HUES48 (cell line): ENCODE measurements at regions not wholly inside any gene's neighbourhood (a gene's known extent, or its start where the extent isn't known, plus 50 kb on each side); places are given as distances from the start of the nearest gene placed in this dataset.
"Not testable (repeated sequence)": the region's sequence is repeated elsewhere in the genome, so short reads cannot be mapped to it uniquely, and the experiment has no call there.

ENCODE experiments used
- H3K27ac ChIP-seq: one replicate; pipeline ENCODE4 v1.7.0; 2013; ENCODE audit warnings: low read depth, low read length, inconsistent platforms
- H3K27me3 ChIP-seq: 2 replicates; pipeline ENCODE4 v1.6.1; 2013; ENCODE audit warnings: mild to moderate bottlenecking, low read length; ENCODE audit not compliant: control insufficient read depth, insufficient read depth
- H3K36me3 ChIP-seq: 2 replicates; pipeline ENCODE4 v1.6.1; 2013; ENCODE audit warnings: low read length; ENCODE audit not compliant: control insufficient read depth, insufficient read depth
- H3K4me1 ChIP-seq: 2 replicates; pipeline ENCODE4 v1.6.1; 2013; ENCODE audit warnings: mild to moderate bottlenecking, low read length; ENCODE audit not compliant: control insufficient read depth, insufficient read depth
- H3K4me3 ChIP-seq: 2 replicates; pipeline ENCODE4 v1.5.1; 2013; ENCODE audit warnings: mild to moderate bottlenecking, low read depth, low read length
- H3K9ac ChIP-seq: 2 replicates; pipeline ENCODE4 v1.6.1; 2013; ENCODE audit warnings: mild to moderate bottlenecking, low read depth, low read length, moderate library complexity
- H3K9me3 ChIP-seq: 2 replicates; pipeline ENCODE4 v1.6.1; 2013; ENCODE audit warnings: low read length; ENCODE audit not compliant: control insufficient read depth, insufficient read depth

DNA sequence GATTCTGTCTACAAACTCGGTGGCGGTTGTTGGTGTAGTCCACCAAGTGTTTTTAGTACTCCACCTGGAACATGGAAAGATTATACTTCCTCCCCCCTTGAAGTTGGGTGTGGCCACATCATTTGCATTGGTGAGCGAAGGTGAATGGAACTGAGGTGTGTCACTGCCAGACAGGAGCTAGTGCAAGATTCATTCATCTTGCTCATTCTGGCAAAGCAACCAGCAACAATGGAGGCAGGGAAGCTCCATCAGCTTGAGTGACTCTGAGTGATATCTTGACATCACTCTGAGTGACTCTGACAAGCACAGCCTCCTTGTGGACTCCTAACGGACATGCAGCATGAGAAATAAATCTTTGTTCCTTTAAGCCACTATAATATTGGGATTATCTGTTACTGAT, 54.7 kb upstream of the SLC1A4 start:
- Histone ChIP-seq H3K9ac (no peak overlapping the region), H3K4me1 (peaks cover 6% of the 10 kb centered on the region; the same call in 1 of the 2 replicates), H3K4me3 (no peak overlapping the region), H3K27ac (no peak overlapping the region), H3K36me3 (no peaks in the 10 kb centered on the region), H3K27me3 (no peaks in the 10 kb centered on the region), H3K9me3 (0 out of 2 replicates have a peak, but pooled peaks cover 3% of the 10 kb centered on the region)

GRCh38 chr2:64936809-64937208, 52.4 kb upstream of the SLC1A4 start:
- no peak overlapping the region for H3K4me3 ChIP-seq
- peaks cover 6% of the 10 kb centered on the region; the same call in 1 of the 2 replicates for H3K4me1 ChIP-seq
- H3K9me3 ChIP-seq: 0 out of 2 replicates have a peak, but pooled peaks cover 3% of the 10 kb centered on the region
- H3K36me3 ChIP-seq: no peaks in the 10 kb centered on the region
- H3K27me3 ChIP-seq: no peaks in the 10 kb centered on the region
- no peak overlapping the region for H3K27ac ChIP-seq
- no peak overlapping the region for H3K9ac ChIP-seq

DNA sequence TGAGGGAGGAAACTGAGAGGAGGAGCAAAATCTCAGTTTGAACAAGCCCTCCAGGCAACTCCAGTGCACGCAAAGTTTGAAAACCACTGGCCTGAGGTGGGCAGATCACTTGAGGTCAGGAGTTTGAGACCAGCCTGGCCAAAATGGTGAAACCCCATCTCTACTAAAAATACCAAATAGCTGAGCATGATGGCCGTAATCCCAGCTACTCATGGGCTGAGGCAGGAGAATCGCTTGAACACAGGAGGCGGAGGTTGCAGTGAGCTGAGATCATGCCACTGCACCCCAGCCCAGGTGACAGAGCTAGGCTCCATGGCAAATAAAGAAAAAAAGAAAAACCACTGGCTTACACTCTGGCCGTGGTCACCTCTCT, 51.9 kb upstream of the SLC1A4 start:
- H3K4me3 ChIP-seq, H3K4me1 ChIP-seq, H3K36me3 ChIP-seq, H3K9ac ChIP-seq, H3K27ac ChIP-seq, H3K9me3 ChIP-seq, H3K27me3 ChIP-seq: not testable (repeated sequence)

- Histone ChIP-seq H3K9ac (no peak overlapping the region), H3K9me3 (0 out of 2 replicates have a peak, but pooled peaks cover 3% of the 10 kb centered on the region), H3K27me3 (no peaks in the 10 kb centered on the region), H3K4me3 (no peak overlapping the region), H3K27ac (no peak overlapping the region), H3K4me1 (peaks cover 6% of the 10 kb centered on the region; the same call in 1 of the 2 replicates), H3K36me3 (no peaks in the 10 kb centered on the region)
These were observed 51.3 kb upstream of the SLC1A4 start for GRCh38 chr2:64937687-64938491.

- Histone ChIP-seq H3K9me3 (0 out of 2 replicates have a peak, but pooled peaks cover 3% of the 10 kb centered on the region), H3K4me3 (no peak overlapping the region), H3K36me3 (no peaks in the 10 kb centered on the region), H3K4me1 (peaks cover 6% of the 10 kb centered on the region; the same call in 1 of the 2 replicates), H3K9ac (no peak overlapping the region), H3K27me3 (no peaks in the 10 kb centered on the region), H3K27ac (no peak overlapping the region)
These were observed 50.5 kb upstream of the SLC1A4 start for GRCh38 chr2:64938607-64939285.

DNA sequence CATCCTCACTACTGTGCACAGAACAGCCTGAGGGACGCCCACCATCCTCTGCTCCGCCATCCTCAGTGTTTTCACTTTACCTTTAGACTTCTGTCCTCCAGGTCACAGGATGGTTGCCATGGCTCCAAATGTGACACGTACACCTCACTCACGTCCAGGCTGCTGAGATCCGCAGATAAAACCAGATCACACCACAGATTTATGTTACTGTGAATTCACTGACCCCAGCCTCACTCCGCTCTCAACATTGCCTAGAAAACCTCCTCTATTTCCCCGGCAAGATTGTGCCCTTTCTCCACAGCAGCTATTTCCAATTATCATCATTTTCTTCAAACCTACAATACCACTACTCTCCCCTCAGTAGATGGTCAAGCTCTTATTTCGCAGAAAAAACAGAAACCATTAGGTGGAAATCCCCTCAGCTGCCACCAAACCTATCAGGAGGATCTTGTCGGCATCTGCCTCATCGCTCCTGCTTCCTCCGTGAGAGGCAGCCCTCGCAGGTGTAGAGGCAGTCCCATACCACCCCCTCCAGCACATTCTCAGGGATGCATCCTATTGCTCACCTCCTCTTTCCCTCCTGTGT, 49.8 kb upstream of the SLC1A4 start:
- H3K27ac ChIP-seq: no peak overlapping the region
- no peak overlapping the region for H3K4me3 ChIP-seq
- H3K9ac ChIP-seq: no peak overlapping the region

More for the DNA sequence above, 49.8 kb upstream of the SLC1A4 start:
- Histone ChIP-seq H3K36me3 (no peaks in the 10 kb centered on the region), H3K27me3 (no peaks in the 10 kb centered on the region), H3K9me3 (0 out of 2 replicates have a peak, but pooled peaks cover 3% of the 10 kb centered on the region), H3K4me1 (peaks cover 6% of the 10 kb centered on the region; the same call in 1 of the 2 replicates)
